Heart left ventricle (tissue), 13 donors: ENCODE measurements at regions not wholly inside any gene's neighbourhood (a gene's known extent, or its start where the extent isn't known, plus 50 kb on each side); places are given as distances from the start of the nearest gene placed in this dataset.

ENCODE experiments used
- POLR2A ChIP-seq, 2 donors: fragments of 450-650 bp; IDR thresholded peaks; one replicate each; pipeline ENCODE4 v1.6.1; 2017; ENCODE audit warnings: antibody characterized with exemption in 2 of 2, mild to moderate bottlenecking in 2 of 2, moderate library complexity in 2 of 2
- TF ChIP-seq, protein P1 (sequence below), 12 donors: fragments of 200-600 bp; sonication (generic) in 4 of 12; IDR thresholded peaks; one replicate each; pipeline versions ENCODE4 v1.5.0 to v1.8.0; 2018 to 2022; ENCODE audit warnings: antibody characterized with exemption in 12 of 12, mild to moderate bottlenecking in 5 of 12
- donor health status: ischemic (EF 13 %, LVEDD 7.1; RV severe dilation, severe dysfunction).
- donor health status: DM: no; HTN: yes; CAD: no.
- donor health status: DM: no; HTN: no; CAD: no.
- donor health status: ischemic (EF 25% LVEDD 6.9; RV normal size, moderate dysfunction).
- donor health status: ischemic (EF 25% LVEDD 5.7; RV mildly dilated, moderate dysfunction).
- donor health status: ischemic (EF 35%, LVEDD 5.7; RV mildly dilated, moderate dysfunction).
- donor health status: nonischemic (EF 11% LVEDD 7.7; RV severe dilation, severe dysfunction).
- donor health status: DM: yes; HTN: yes; CAD: no.
- donor health status: PGD.
- donor health status: ischemic (EF 29% LVEDD 5.4; RV normal size, mild dysfunction).
- donor health status: nonischemic (EF 23%, LVEDD 6.1; RV moderate dilation, normal function).

DNA sequence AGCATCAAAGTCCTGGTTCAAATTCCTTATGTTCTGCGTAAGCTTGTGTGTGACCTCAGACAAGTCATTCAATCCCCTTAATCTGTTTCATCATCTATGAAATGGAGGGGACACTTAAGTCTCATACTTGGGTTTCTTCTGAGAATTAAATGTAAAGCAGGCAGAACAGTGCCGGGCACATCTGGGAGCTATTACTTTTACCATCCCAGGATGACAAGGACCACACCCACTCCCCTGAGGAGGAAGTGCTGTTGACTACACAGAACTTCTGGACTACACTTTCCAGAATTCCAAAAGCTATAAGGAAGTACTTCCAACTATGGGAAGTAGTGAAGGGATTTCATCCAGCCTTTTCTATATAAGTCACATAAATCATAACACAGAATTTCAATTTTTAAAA is 294.9 kb downstream of the IPMK start:
- TF ChIP-seq, protein P1, sequence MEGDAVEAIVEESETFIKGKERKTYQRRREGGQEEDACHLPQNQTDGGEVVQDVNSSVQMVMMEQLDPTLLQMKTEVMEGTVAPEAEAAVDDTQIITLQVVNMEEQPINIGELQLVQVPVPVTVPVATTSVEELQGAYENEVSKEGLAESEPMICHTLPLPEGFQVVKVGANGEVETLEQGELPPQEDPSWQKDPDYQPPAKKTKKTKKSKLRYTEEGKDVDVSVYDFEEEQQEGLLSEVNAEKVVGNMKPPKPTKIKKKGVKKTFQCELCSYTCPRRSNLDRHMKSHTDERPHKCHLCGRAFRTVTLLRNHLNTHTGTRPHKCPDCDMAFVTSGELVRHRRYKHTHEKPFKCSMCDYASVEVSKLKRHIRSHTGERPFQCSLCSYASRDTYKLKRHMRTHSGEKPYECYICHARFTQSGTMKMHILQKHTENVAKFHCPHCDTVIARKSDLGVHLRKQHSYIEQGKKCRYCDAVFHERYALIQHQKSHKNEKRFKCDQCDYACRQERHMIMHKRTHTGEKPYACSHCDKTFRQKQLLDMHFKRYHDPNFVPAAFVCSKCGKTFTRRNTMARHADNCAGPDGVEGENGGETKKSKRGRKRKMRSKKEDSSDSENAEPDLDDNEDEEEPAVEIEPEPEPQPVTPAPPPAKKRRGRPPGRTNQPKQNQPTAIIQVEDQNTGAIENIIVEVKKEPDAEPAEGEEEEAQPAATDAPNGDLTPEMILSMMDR (IDR thresholded peaks at IDR 0.05): no peak
- no peak for TF ChIP-seq POLR2A (IDR thresholded peaks at IDR 0.05)
